Natural killer cell (primary cell): ENCODE measurements at regions not wholly inside any gene's neighbourhood (a gene's known extent, or its start where the extent isn't known, plus 50 kb on each side); places are given as distances from the start of the nearest gene placed in this dataset.

Experiments used
- ATAC-seq, 3 donors: fragments of 150-1000 bp in 2 of 3; fragments of 200-7000 bp in 1 of 3; cut with Tn5 transposase; 1 replicate in 1 of 3; 2 replicates in 2 of 3; pipeline ENCODE4 v1.10.0; 2021; ENCODE audit warnings: mild to moderate bottlenecking in 2 of 3, moderate library complexity in 2 of 3
- DNase-seq, 2 donors: peaks; one replicate each; pipeline versions ENCODE4 v3.0.0 to v3.0.0-alpha.2; 2013 to 2021; ENCODE audit warnings: mixed read lengths in 1 of 2
- H3K27ac ChIP-seq: one replicate; pipeline ENCODE4 v1.5.1; 2013; ENCODE audit warnings: mild to moderate bottlenecking, low read length
- H3K27me3 ChIP-seq: one replicate; pipeline ENCODE4 v1.6.1; 2013; ENCODE audit warnings: low read length; ENCODE audit not compliant: control insufficient read depth, insufficient read depth
- H3K36me3 ChIP-seq: one replicate; pipeline ENCODE4 v1.6.1; 2013; ENCODE audit warnings: low read length; ENCODE audit not compliant: control insufficient read depth, insufficient read depth
- H3K4me1 ChIP-seq: one replicate; pipeline ENCODE4 v1.6.1; 2013; ENCODE audit warnings: low read length; ENCODE audit not compliant: control insufficient read depth, insufficient read depth
- H3K4me3 ChIP-seq: one replicate; pipeline ENCODE4 v1.5.1; 2013; ENCODE audit warnings: low read length
- H3K9me3 ChIP-seq: one replicate; pipeline ENCODE4 v1.6.1; 2013; ENCODE audit warnings: low read length; ENCODE audit not compliant: control insufficient read depth, insufficient read depth
- H3K27ac Mint-ChIP-seq, 2 donors: one replicate each; pipeline ENCODE4 v1.8.0; 2022; ENCODE audit warnings: mild to moderate bottlenecking in 2 of 2, mixed read lengths in 2 of 2, moderate library complexity in 1 of 2
- H3K27me3 Mint-ChIP-seq, 2 donors: one replicate each; pipeline ENCODE4 v1.8.0; 2022; ENCODE audit warnings: low read depth in 2 of 2, mixed read lengths in 2 of 2
- H3K36me3 Mint-ChIP-seq: one replicate; pipeline ENCODE4 v1.8.0; 2022; ENCODE audit warnings: mixed read lengths
- H3K4me1 Mint-ChIP-seq, 2 donors: one replicate each; pipeline ENCODE4 v1.8.0; 2022; ENCODE audit warnings: mixed read lengths in 2 of 2
- H3K4me3 Mint-ChIP-seq: one replicate; pipeline ENCODE4 v1.8.0; 2022; ENCODE audit warnings: mild to moderate bottlenecking, moderate library complexity, mixed read lengths
- H3K9me3 Mint-ChIP-seq, 2 donors: one replicate each; pipeline ENCODE4 v1.8.0; 2022; ENCODE audit warnings: mixed read lengths in 2 of 2
- WGBS: methylation state at CpG from one replicate; pipeline ENCODE4 v1.1.7; 2013; ENCODE audit warnings: missing lambda C conversion rate; ENCODE audit not compliant: insufficient coverage; 5-methylcytosine and 5-hydroxymethylcytosine counted together
- intact Hi-C: fragments of 100-400 bp; cut with micrococcal nuclease; formaldehyde crosslinking; loops from one replicate; pipeline ENCODE4 v1.14.2; 2022
- TF ChIP-seq, protein P1 (sequence below): fragments of 200-600 bp; IDR thresholded peaks from one replicate; pipeline ENCODE4 v1.8.0; 2022; ENCODE audit warnings: antibody characterized with exemption

DNA sequence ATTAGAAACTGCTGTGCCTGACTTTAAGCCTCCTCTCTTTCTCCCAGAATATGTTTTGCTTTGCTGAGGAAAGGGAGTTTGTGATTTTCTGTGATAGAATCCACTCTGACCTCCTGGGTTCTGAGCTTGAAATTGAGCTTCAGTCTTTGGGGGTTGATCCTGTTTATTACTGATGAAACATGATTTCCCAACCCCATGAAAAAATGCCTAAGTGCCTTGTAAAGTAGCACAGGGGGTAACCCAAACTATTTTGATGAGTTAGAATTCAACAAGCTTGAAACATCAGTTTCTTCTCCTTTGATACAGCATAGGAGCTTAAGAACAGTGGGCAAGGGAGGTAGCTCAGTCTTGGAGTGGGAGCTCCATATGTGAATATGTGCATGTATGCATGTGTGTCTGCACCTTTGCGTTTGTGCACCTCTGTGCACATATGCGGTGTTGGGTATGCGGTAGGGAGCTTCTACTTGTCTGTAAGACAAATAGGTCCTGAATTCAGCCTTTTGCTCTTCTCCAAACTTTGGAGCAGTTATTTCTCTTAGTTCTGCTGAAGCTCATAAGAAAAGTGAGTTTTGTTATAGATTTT is 364.6 kb downstream of the OSR1 start:
- Histone ChIP-seq H3K4me1 (no peaks in the 10 kb centered on the region), H3K27ac (no peak overlapping the region), H3K9me3 (no peaks in the 10 kb centered on the region), H3K27me3 (no peaks in the 10 kb centered on the region), H3K4me3 (no peak overlapping the region), H3K36me3 (no peaks in the 10 kb centered on the region)
- TF ChIP-seq, protein P1, sequence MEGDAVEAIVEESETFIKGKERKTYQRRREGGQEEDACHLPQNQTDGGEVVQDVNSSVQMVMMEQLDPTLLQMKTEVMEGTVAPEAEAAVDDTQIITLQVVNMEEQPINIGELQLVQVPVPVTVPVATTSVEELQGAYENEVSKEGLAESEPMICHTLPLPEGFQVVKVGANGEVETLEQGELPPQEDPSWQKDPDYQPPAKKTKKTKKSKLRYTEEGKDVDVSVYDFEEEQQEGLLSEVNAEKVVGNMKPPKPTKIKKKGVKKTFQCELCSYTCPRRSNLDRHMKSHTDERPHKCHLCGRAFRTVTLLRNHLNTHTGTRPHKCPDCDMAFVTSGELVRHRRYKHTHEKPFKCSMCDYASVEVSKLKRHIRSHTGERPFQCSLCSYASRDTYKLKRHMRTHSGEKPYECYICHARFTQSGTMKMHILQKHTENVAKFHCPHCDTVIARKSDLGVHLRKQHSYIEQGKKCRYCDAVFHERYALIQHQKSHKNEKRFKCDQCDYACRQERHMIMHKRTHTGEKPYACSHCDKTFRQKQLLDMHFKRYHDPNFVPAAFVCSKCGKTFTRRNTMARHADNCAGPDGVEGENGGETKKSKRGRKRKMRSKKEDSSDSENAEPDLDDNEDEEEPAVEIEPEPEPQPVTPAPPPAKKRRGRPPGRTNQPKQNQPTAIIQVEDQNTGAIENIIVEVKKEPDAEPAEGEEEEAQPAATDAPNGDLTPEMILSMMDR, result no peak
- Mint-ChIP-seq H3K27me3 (no peaks in the 10 kb centered on the region), H3K27ac (no peak overlapping the region), H3K4me1 (peaks cover 0 to 4% of the 10 kb centered on the region in 2 donors), H3K36me3 (peaks cover 8% of the 10 kb centered on the region), H3K4me3 (no peak overlapping the region), H3K9me3 (peaks cover 10% of the 10 kb centered on the region in 2 donors)
- WGBS, result 95% methylated on average over 3 of the region's 3 CpGs
- ATAC-seq (no peak), DNase-seq (no peak)
- intact Hi-C loops, result no loop called here

- H3K4me1 Mint-ChIP-seq, result no peaks in the 10 kb centered on the region
- Histone ChIP-seq H3K4me3 (no peak overlapping the region), H3K27ac (no peak overlapping the region), H3K4me1 (no peaks in the 10 kb centered on the region), H3K27me3 (no peaks in the 10 kb centered on the region), H3K36me3 (no peaks in the 10 kb centered on the region), H3K9me3 (no peaks in the 10 kb centered on the region)
- TF ChIP-seq, protein P1, result no peak
- H3K27me3 Mint-ChIP-seq, result no peaks in the 10 kb centered on the region
- ATAC-seq (no peak), DNase-seq (no peak)
- no peak overlapping the region for H3K27ac Mint-ChIP-seq
- H3K4me3 Mint-ChIP-seq, result no peak overlapping the region
- peaks cover 6% of the 10 kb centered on the region in 2 donors for H3K9me3 Mint-ChIP-seq
- intact Hi-C loops, result no loop called here
- 100% methylated on average over 1 of the region's 5 CpGs for WGBS
- H3K36me3 Mint-ChIP-seq, result peaks cover 7% of the 10 kb centered on the region
Measured at GRCh38 chr2:18991177-18992168, 366.9 kb downstream of the OSR1 start.

- Histone ChIP-seq H3K9me3 (no peaks in the 10 kb centered on the region), H3K4me1 (no peaks in the 10 kb centered on the region), H3K27me3 (no peaks in the 10 kb centered on the region), H3K4me3 (no peak overlapping the region), H3K36me3 (no peaks in the 10 kb centered on the region), H3K27ac (no peak overlapping the region)
- Mint-ChIP-seq H3K9me3 (peaks cover 5 to 12% of the 10 kb centered on the region in 2 donors), H3K27me3 (no peaks in the 10 kb centered on the region), H3K4me1 (no peaks in the 10 kb centered on the region), H3K36me3 (peaks cover 9% of the 10 kb centered on the region), H3K27ac (no peak overlapping the region), H3K4me3 (no peak overlapping the region)
- WGBS, result 94% methylated on average over 3 of the region's 3 CpGs
- intact Hi-C loops, result no loop called here
- TF ChIP-seq, protein P1, result no peak
- ATAC-seq, result no peak
- DNase-seq, result no peak
Measured at GRCh38 chr2:18988631-18989232, 369.7 kb downstream of the OSR1 start.
